K562 (cell line): ENCODE measurements at regions not wholly inside any gene's neighbourhood (a gene's known extent, or its start where the extent isn't known, plus 50 kb on each side); places are given as distances from the start of the nearest gene placed in this dataset.

Source experiments
- ATAC-seq: fragments of 200-7000 bp; cut with Tn5 transposase; 3 replicates; pipeline ENCODE4 v1.9.1; 2020; ENCODE audit warnings: moderate library complexity
- BruUV-seq: library from RNA; stranded (reverse); fragments of 400-500 nt; replicated peaks from 2 replicates; lab custom pipeline; 2021; lab: Mats Ljungman, UMichigan
- CTCF ChIA-PET: fragments of 300-600 bp; formaldehyde crosslinking; extraction: SDS; loops from one replicate; lab custom pipeline; 2021; ENCODE audit warnings: low intra/inter-chr PET ratio; lab: Yijun Ruan, JAX
- POLR2A ChIA-PET: fragments of 300-600, 350-650 bp; sonication (Branson Sonifier 250); formaldehyde crosslinking; extraction: SDS; loops from one replicate; lab custom pipeline; 2021; ENCODE audit warnings: antibody characterized with exemption, inconsistent platforms; lab: Yijun Ruan, JAX
- DNase-seq, 4 experiments: peaks; one replicate each; pipeline versions ENCODE4 v3.0.0 to v3.0.0-alpha.2; 2011 to 2018; ENCODE audit warnings: low spot score in 3 of 4, mixed read lengths in 3 of 4; ENCODE audit errors: extremely low read depth in 1 of 4
- FAIRE-seq: peaks from 2 replicates; lab custom pipeline; 2011; peaks lifted over from hg19 to GRCh38; lab: Jason Lieb, UNC
- H2AFZ ChIP-seq: 2 replicates; pipeline ENCODE4 v1.6.0; 2011; ENCODE audit warnings: low read depth, low read length, control low read depth, inconsistent platforms
- H3K27ac ChIP-seq: fragments of 200-600 bp; 3 replicates; pipeline ENCODE4 v1.8.0; 2011; ENCODE audit warnings: low read depth, mild to moderate bottlenecking, control low read depth, inconsistent platforms, low read length, moderate library complexity, mixed read lengths; ENCODE audit errors: extremely low read depth
- H3K27me3 ChIP-seq, 2 experiments: fragments of 300-600 bp in 1 of 2; 2 replicates in 1 of 2; 3 replicates in 1 of 2; pipeline versions ENCODE4 v1.6.0 to v1.8.0; 2011; ENCODE audit warnings: inconsistent platforms in 2 of 2, low read length in 2 of 2, mild to moderate bottlenecking in 1 of 2, mixed read lengths in 1 of 2, moderate library complexity in 1 of 2; ENCODE audit not compliant: control insufficient read depth in 2 of 2, insufficient read depth in 2 of 2
- H3K36me3 ChIP-seq: fragments of 300-600 bp; 3 replicates; pipeline ENCODE4 v1.8.0; 2011; ENCODE audit warnings: mild to moderate bottlenecking, low read length, inconsistent platforms; ENCODE audit not compliant: control insufficient read depth, insufficient read depth
- H3K4me1 ChIP-seq, 2 experiments: fragments of 200-600 bp in 1 of 2; replicated peaks in 1 of 2; 2 replicates in 1 of 2; 3 replicates in 1 of 2; pipeline versions ENCODE4 v1.5.1 to v1.8.0; 2011; ENCODE audit warnings: inconsistent platforms in 2 of 2, low read length in 2 of 2, mild to moderate bottlenecking in 1 of 2, mixed read lengths in 1 of 2, moderate library complexity in 1 of 2; ENCODE audit not compliant: control insufficient read depth in 2 of 2, insufficient read depth in 2 of 2
- H3K4me2 ChIP-seq: 2 replicates; pipeline ENCODE4 v1.6.1; 2011; ENCODE audit warnings: low read length, control low read depth, inconsistent platforms, mixed read lengths; ENCODE audit not compliant: insufficient read depth
- H3K4me3 ChIP-seq: fragments of 200-600 bp; sonication (generic), shearing (Covaris generic); 2 replicates; pipeline ENCODE4 v1.5.1; 2016; ENCODE audit warnings: control low read depth, inconsistent platforms
- H3K79me2 ChIP-seq: fragments of 200-600 bp; 3 replicates; pipeline ENCODE4 v1.8.0; 2011; ENCODE audit warnings: low read length, inconsistent platforms; ENCODE audit not compliant: control insufficient read depth, insufficient read depth
- H3K9ac ChIP-seq, 2 experiments: 2 replicates each; pipeline versions ENCODE4 v1.6.0 to v1.6.1; 2011; ENCODE audit warnings: low read depth in 2 of 2, low read length in 2 of 2, control low read depth in 1 of 2, inconsistent platforms in 1 of 2, mild to moderate bottlenecking in 1 of 2, mixed read lengths in 1 of 2; ENCODE audit not compliant: insufficient read depth in 1 of 2
- H3K9me1 ChIP-seq: one replicate; pipeline ENCODE4 v1.6.0; 2011; ENCODE audit warnings: inconsistent platforms, mild to moderate bottlenecking, low read length, moderate library complexity; ENCODE audit not compliant: control insufficient read depth, insufficient read depth
- H3K9me3 ChIP-seq: replicated peaks from 2 replicates; pipeline ENCODE4 v1.5.1; 2011; ENCODE audit warnings: low read depth, low read length, inconsistent platforms; ENCODE audit not compliant: control insufficient read depth, insufficient read depth
- H4K20me1 ChIP-seq: replicated peaks from 2 replicates; pipeline ENCODE4 v1.6.1; 2011; ENCODE audit warnings: low read length, inconsistent platforms, mixed read lengths; ENCODE audit not compliant: control insufficient read depth, insufficient read depth
- ETV1 ChIP-seq: fragments of 450-650 bp; conservative IDR thresholded peaks from 2 replicates; pipeline ENCODE4 v1.6.1; 2016; ENCODE audit warnings: missing genetic modification characterization, control low read depth, low read depth, missing compliant biosample characterization
- MAZ ChIP-seq, 2 experiments: fragments of 450-650 bp in 1 of 2; sonication (generic) in 1 of 2; formaldehyde crosslinking; IDR thresholded peaks in 1 of 2; conservative IDR thresholded peaks in 1 of 2; 2 replicates each; pipeline versions ENCODE4 v1.4.0 to v1.5.0; 2020; ENCODE audit warnings: mild to moderate bottlenecking in 1 of 2, missing genetic modification reagents in 1 of 2
- MEF2D ChIP-seq: conservative IDR thresholded peaks from 2 replicates; pipeline ENCODE4 v1.6.1; 2016; ENCODE audit warnings: low read depth, missing genetic modification characterization, missing compliant biosample characterization
- SIN3B ChIP-seq: fragments of 450-650 bp; IDR thresholded peaks from 2 replicates; pipeline ENCODE4 v1.6.1; 2017; ENCODE audit warnings: low read depth, mild to moderate bottlenecking, moderate library complexity
- SUPT5H ChIP-seq: fragments of 450-650 bp; IDR thresholded peaks from 2 replicates; pipeline ENCODE4 v1.6.1; 2016
- ZNF354B ChIP-seq: fragments of 250-450 bp; sonication (Bioruptor Pico); IDR thresholded peaks from 2 replicates; pipeline ENCODE4 v1.4.0; 2020
- WGBS: fragments of 100-300 bp; shearing (Covaris generic); methylation state at CpG from one replicate; pipeline ENCODE4 v1.1.6; 2016; ENCODE audit warnings: low coverage, mixed read lengths; ENCODE audit not compliant: insufficient coverage; ENCODE audit errors: missing lambda C conversion rate; 5-methylcytosine and 5-hydroxymethylcytosine counted together
- in situ Hi-C: fragments of 300-500 bp; cut with MboI; formaldehyde crosslinking; loops from 4 replicates; pipeline ENCODE4 v1.15.0; 2018; ENCODE audit warnings: inconsistent platforms, mixed read lengths
- intact Hi-C: fragments of 100-400 bp; cut with micrococcal nuclease; formaldehyde crosslinking; loops from 2 replicates; pipeline ENCODE4 v1.14.2; 2022
- TF ChIP-seq, protein P1 (sequence below): fragments of 250-450 bp; sonication (Bioruptor Pico); IDR thresholded peaks from 2 replicates; pipeline ENCODE4 v1.5.0; 2021
- TF ChIP-seq, protein P2 (sequence below): fragments of 450-650 bp; IDR thresholded peaks from 2 replicates; pipeline ENCODE4 v1.6.1; 2016; ENCODE audit warnings: low read depth, mild to moderate bottlenecking, moderate library complexity
- TF ChIP-seq, protein P3 (sequence below): fragments of 450-650 bp; formaldehyde crosslinking; IDR thresholded peaks from 2 replicates; pipeline ENCODE4 v1.4.0; 2020; ENCODE audit warnings: mild to moderate bottlenecking, mixed read lengths

DNA sequence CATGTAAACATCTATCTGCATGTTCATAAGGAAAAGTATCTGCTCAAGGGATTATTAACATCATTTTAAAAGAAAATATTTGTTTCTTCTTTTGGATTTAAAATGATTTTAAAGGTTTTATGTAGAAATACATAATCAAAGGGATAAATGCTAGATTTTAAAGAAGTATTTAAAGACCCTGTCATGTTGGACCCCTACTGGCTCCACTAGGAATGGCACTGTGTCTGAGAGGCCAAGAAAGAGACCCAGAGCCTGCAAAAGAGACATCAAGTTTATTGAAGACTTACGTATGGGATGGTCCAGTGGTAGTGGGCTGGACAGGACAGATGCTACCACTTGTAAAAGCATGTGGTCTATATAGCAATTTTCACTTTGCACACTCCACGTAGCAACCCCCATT, 78.7 kb upstream of the PCDH18 start:
- WGBS = 0% methylated on average over 2 of the region's 2 CpGs
- Histone ChIP-seq H3K9me1 (no peaks in the 10 kb centered on the region), H2AFZ (no peak overlapping the region), H3K9me3 (no peaks in the 10 kb centered on the region)
- in situ Hi-C loops = no loop called here
- TF ChIP-seq, protein P1, sequence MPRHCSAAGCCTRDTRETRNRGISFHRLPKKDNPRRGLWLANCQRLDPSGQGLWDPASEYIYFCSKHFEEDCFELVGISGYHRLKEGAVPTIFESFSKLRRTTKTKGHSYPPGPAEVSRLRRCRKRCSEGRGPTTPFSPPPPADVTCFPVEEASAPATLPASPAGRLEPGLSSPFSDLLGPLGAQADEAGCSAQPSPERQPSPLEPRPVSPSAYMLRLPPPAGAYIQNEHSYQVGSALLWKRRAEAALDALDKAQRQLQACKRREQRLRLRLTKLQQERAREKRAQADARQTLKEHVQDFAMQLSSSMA (CRISPR knock-in tag) = no peak
- TF ChIP-seq MAZ (CRISPR knock-in tag; conservative IDR thresholded peaks at IDR 0.05 in 1 of 2, IDR thresholded peaks at IDR 0.05 in 1 of 2) = no peak
- TF ChIP-seq, protein P2, sequence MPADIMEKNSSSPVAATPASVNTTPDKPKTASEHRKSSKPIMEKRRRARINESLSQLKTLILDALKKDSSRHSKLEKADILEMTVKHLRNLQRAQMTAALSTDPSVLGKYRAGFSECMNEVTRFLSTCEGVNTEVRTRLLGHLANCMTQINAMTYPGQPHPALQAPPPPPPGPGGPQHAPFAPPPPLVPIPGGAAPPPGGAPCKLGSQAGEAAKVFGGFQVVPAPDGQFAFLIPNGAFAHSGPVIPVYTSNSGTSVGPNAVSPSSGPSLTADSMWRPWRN = no peak
- no peak for TF ChIP-seq SUPT5H
- TF ChIP-seq SIN3B = no peak
- TF ChIP-seq MEF2D (tag) = no peak
- no peak for TF ChIP-seq ZNF354B (CRISPR knock-in tag)
- TF ChIP-seq, protein P3, sequence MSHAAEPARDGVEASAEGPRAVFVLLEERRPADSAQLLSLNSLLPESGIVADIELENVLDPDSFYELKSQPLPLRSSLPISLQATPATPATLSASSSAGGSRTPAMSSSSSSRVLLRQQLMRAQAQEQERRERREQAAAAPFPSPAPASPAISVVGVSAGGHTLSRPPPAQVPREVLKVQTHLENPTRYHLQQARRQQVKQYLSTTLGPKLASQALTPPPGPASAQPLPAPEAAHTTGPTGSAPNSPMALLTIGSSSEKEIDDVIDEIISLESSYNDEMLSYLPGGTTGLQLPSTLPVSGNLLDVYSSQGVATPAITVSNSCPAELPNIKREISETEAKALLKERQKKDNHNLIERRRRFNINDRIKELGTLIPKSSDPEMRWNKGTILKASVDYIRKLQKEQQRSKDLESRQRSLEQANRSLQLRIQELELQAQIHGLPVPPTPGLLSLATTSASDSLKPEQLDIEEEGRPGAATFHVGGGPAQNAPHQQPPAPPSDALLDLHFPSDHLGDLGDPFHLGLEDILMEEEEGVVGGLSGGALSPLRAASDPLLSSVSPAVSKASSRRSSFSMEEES (CRISPR knock-in tag) = no peak
- TF ChIP-seq ETV1 = no peak
- TF ChIP-seq, all 486 proteins: peak for 0
- ATAC-seq = no peak
- no peak overlapping the region for H3K4me2 ChIP-seq
- H3K79me2 ChIP-seq = no peaks in the 10 kb centered on the region
- no peak for FAIRE-seq
- H3K4me1 ChIP-seq = no peaks in the 10 kb centered on the region
- intact Hi-C loops = no loop called here
- no peaks in the 10 kb centered on the region for H3K27me3 ChIP-seq
- ChIA-PET CTCF (no interaction called here), POLR2A (no interaction called here)
- DNase-seq = no peak
- no peak overlapping the region for H3K27ac ChIP-seq
- BruUV-seq = no TSS peak
- H4K20me1 ChIP-seq = no peaks in the 10 kb centered on the region
- no peak overlapping the region for H3K9ac ChIP-seq
- no peaks in the 10 kb centered on the region for H3K36me3 ChIP-seq
- no peak overlapping the region for H3K4me3 ChIP-seq
